GM21423 (cell line): ENCODE measurements at regions not wholly inside any gene's neighbourhood (a gene's known extent, or its start where the extent isn't known, plus 50 kb on each side); places are given as distances from the start of the nearest gene placed in this dataset.
"Not testable (repeated sequence)": the region's sequence is repeated elsewhere in the genome, so short reads cannot be mapped to it uniquely, and the experiment has no call there.

Experiments used
- ATAC-seq: cut with Tn5 transposase; IDR thresholded peaks from one replicate; pipeline ENCODE4 v1.9.1; 2021; ENCODE audit warnings: mild to moderate bottlenecking, moderate library complexity; ENCODE audit not compliant: unreplicated experiment

- no peak for ATAC-seq
These were observed 101.7 kb upstream of the CLEC14A start for GRCh38 chr14:38357557-38357956.

GRCh38 chr14:38355473-38355872 is 99.6 kb upstream of the CLEC14A start:
- not testable (repeated sequence) for ATAC-seq

GRCh38 chr14:38350102-38350501 is 94.2 kb upstream of the CLEC14A start:
- no peak for ATAC-seq

GRCh38 chr14:38342803-38343202 is 86.9 kb upstream of the CLEC14A start:
- no peak for ATAC-seq

- ATAC-seq = no peak
These were observed 83.8 kb upstream of the CLEC14A start for GRCh38 chr14:38339696-38340095.

GRCh38 chr14:38336298-38336697 is 80.4 kb upstream of the CLEC14A start:
- no peak for ATAC-seq

GRCh38 chr14:38330275-38330674 is 74.4 kb upstream of the CLEC14A start:
- no peak for ATAC-seq

- no peak for ATAC-seq
These were observed 73.4 kb upstream of the CLEC14A start for GRCh38 chr14:38329246-38329645.

- no peak for ATAC-seq
These were observed 61.0 kb upstream of the CLEC14A start for GRCh38 chr14:38316922-38317321.

GRCh38 chr14:38311655-38312054 is 55.8 kb upstream of the CLEC14A start:
- ATAC-seq = no peak

- ATAC-seq = no peak
These were observed 54.6 kb upstream of the CLEC14A start for GRCh38 chr14:38310420-38310995.

GRCh38 chr14:38309522-38310277 is 53.8 kb upstream of the CLEC14A start:
- ATAC-seq = no peak
